HG03108 (cell line): ENCODE measurements at regions not wholly inside any gene's neighbourhood (a gene's known extent, or its start where the extent isn't known, plus 50 kb on each side); places are given as distances from the start of the nearest gene placed in this dataset.
"Not testable (repeated sequence)": the region's sequence is repeated elsewhere in the genome, so short reads cannot be mapped to it uniquely, and the experiment has no call there.

Experiments used
- ATAC-seq: cut with Tn5 transposase; IDR thresholded peaks from one replicate; pipeline ENCODE4 v1.9.1; 2021; ENCODE audit warnings: moderate library complexity; ENCODE audit not compliant: unreplicated experiment

- no peak for ATAC-seq
These were observed 52.7 kb upstream of the ZCCHC13 start for GRCh38 chrX:74251006-74251930.

DNA sequence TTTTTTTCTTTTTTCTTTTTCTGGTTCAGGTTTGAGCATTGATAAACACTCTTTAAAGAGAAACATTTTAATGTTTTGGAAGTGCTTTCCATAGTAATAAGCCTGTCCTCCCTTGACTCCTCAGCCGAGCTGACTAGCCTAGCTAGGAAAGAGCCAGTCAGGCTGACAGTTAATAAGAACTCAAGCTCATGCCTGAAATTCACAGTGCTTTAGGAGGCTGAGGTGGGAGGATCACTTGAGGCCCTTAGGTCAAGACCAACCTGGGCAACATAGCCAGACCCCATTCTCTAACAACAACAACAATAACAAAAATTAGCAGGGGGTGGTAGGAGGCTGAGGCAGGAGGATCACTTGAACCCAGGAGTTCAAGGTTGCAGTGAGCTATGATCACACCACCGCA lies 53.4 kb upstream of the ZCCHC13 start:
- no peak for ATAC-seq

DNA sequence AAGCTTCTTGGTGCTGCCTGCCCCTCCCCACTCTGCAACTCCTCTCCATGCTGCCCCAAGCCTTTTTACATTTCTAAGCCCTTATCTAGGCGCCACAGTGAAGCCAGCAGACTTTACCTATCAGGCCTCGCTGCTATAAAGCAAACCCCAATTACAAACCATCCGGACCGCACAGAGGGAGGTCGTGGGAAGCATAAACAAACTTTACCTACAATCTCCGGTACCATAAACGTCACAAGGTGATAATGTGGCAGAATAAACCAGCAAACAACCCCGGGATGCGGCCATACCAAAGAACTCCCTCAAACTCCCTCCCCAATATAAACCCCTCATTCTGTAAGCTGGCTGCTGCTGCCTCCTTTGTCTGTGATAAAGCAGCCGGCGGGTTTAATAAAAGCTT lies 54.0 kb upstream of the ZCCHC13 start:
- ATAC-seq: no peak

- ATAC-seq: no peak
These were observed 55.1 kb upstream of the ZCCHC13 start for GRCh38 chrX:74248889-74249288.

DNA sequence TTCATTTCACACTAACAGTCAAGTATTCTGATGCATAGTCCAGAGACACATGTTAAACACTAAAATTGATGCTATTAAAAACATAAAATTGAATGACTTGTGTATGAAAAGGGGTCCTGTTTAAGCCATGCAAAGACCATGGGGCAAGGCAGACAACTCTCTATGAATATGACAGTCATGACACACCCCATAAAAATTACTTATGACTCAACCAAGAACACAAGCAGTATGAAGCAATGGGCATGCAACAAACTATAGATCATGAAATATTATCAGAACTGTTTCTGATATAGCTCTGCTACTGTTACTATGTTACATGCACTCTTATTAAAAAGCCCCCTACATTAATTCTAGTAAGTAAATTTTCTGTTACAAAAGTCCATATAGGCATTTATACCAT lies 57.5 kb upstream of the ZCCHC13 start:
- ATAC-seq: no peak

DNA sequence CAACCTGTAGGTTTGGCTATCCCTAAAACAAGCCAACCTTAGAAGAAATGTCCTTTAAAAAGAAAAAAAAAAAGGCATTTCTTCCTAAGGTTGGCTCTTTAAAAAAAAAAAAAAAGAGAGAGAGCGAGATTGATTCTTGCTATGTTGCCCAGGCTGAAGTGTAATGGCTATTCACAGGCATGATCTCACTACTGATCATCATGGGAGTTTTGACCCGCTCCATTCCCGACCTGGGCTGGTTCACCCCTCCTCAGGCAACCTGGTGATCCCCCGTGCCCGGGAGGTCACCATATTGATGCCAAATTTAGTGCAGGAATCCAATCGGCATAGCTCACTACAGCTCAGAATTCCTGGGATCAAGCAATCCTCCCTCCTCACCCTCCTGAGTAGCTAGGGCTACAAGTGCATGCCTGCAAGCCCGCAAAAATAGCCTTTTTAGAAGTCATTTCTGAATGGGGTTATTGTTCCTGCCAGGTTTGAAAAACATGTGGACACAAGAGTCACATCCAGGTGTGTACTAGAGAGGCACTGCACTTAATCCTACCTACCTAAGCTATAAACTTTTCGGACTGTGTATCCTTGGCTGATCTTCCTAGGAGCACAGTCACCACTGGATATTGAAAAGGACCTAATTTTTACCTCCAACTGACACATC lies 61.4 kb upstream of the ZCCHC13 start:
- ATAC-seq: no peak

DNA sequence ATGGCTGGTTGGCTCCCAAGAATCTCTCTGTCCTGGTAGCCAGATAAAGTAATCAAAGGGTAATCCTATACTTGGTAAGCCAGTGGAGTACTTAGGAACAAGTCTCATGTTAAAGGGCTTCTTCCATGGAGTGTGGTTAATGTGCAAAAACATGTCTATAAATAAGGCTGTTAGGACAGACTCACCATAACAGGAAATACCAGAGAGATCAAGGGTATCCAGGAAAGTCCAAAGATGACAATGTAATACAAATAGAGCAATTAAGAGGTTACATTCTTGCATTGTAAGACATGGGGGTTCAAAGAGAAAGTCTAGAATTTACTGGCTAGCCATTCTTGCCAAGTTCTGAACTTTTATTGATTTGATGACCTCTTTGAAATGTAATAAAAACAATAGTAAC lies 61.9 kb upstream of the ZCCHC13 start:
- no peak for ATAC-seq

- no peak for ATAC-seq
These were observed 65.2 kb upstream of the ZCCHC13 start for GRCh38 chrX:74238771-74239170.

DNA sequence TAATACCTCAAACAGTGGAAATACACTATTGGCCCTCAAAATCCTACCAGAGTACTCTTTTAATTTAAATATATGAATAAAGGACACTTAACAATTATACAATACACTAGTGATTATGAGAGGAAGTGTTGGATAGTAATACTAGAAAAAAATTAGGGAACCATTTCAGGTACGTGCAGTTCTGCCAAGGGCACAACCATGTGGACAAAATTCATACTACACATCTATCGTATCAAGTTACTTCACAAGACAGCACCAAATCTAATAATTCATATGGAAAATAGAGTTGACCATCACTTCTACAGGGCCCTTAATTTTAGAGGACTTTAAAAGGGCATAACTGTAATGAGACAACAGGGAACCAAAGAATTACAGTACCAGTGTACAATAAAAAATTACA lies 69.2 kb upstream of the ZCCHC13 start:
- ATAC-seq: no peak

GRCh38 chrX:74232859-74233258 lies 71.1 kb upstream of the ZCCHC13 start:
- ATAC-seq: no peak

- no peak for ATAC-seq
These were observed 72.4 kb upstream of the ZCCHC13 start for GRCh38 chrX:74231625-74232024.

GRCh38 chrX:74230094-74230493 lies 73.9 kb upstream of the ZCCHC13 start:
- ATAC-seq: no peak

- no peak for ATAC-seq
These were observed 78.9 kb upstream of the ZCCHC13 start for GRCh38 chrX:74225111-74225510.

- no peak for ATAC-seq
These were observed 83.7 kb upstream of the ZCCHC13 start for GRCh38 chrX:74220277-74220676.

DNA sequence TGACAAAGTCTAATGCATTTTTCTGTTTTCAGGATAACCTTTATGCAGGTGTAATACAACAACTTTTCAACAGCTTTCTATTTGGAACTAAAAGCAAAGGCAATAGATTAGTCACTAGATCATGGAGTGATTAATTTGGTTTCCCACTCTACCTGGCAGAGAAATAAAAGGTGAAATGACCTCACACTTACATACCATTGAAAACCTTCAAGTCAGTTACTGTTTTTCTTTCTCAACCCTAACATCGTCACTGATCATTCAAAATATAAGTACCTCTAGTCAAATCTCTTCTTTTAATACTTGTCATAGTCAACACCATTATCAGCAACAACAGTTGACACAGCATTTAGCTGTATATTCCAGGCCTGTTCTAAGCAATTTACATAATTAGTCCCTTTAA lies 85.1 kb upstream of the ZCCHC13 start:
- ATAC-seq: no peak

DNA sequence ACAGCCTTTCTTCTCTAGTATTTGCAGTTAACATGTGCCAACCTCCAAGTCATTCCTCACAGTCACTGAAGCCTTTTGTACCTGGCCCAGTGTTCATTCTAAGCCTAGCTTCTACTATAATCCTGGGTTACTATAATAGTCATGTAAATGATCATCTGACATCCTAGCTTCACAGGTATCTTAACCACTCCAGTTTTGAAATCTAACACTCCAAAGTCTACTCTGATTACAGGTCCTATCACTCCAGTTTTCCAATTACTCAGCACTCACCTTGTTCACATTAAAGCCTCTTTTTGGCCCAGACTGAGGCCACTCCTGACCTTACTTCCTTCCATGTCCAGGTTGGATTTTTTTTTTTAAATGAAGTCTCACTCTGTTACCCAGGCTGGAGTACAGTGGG lies 87.6 kb upstream of the ZCCHC13 start:
- no peak for ATAC-seq

GRCh38 chrX:74211911-74212310 lies 92.1 kb upstream of the ZCCHC13 start:
- ATAC-seq: no peak

- no peak for ATAC-seq
These were observed 96.4 kb upstream of the ZCCHC13 start for GRCh38 chrX:74207539-74207938.

GRCh38 chrX:74195605-74196004 lies 108.4 kb upstream of the ZCCHC13 start:
- no peak for ATAC-seq

DNA sequence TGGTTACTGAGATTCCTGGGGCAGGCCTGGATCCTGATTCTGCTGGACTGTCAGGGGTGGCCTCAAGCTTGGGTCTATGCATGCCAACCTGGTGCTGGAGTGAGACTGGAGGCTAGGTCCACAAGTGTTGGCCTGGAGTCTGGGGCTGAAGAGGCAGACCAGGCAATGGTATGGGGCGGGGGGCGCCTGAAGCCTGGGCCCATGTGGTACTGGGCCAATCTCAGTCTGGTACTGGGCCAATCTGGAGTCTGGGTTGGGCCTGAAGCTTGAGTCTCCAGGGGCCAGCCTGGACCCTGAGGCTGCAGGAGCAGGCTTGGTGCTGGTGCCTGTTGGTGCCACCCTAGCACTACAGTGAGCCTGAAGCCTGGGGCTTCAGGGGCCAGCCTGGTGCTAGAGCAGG lies 108.9 kb upstream of the ZCCHC13 start:
- no peak for ATAC-seq

DNA sequence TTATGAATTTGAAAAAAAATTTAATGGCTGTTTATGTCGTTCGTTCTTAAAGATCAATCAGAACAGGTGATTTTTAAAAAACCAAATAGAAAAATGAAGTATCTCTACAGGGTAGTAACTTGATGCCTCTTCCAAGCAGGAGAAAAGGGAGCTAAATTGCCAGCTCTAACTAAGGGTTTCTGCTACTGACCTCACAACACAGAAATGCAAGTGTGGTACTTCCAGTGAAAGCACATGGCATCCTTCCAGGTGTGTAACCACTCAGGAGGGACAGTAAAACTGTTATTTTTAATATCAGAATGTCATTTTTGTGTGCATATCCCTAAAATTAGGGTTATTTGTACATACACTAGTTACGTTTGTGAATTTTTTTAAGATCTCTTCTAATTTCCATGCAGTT lies 116.8 kb upstream of the ZCCHC13 start:
- no peak for ATAC-seq

DNA sequence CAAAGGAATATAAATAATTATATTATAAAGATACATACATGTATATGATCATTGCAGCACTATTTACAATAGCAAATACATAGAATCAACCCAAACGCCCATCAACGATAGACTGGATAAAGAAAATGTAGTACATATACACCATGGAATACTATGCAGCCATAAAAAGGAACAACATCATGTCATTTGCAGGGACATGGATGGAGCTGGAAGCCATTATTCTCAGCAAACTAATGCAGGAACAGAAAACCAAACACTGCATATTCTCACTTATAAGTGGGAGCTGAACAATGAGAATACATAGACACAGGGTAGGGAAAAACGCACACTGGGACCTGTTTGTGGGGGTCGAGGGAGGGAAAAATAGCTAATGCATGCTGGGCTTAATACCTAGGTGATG lies 120.9 kb upstream of the ZCCHC13 start:
- not testable (repeated sequence) for ATAC-seq
